ENCODE measurements at regions not wholly inside any gene's neighbourhood (a gene's known extent, or its start where the extent isn't known, plus 50 kb on each side); places are given as distances from the start of the nearest gene placed in this dataset.

DNA sequence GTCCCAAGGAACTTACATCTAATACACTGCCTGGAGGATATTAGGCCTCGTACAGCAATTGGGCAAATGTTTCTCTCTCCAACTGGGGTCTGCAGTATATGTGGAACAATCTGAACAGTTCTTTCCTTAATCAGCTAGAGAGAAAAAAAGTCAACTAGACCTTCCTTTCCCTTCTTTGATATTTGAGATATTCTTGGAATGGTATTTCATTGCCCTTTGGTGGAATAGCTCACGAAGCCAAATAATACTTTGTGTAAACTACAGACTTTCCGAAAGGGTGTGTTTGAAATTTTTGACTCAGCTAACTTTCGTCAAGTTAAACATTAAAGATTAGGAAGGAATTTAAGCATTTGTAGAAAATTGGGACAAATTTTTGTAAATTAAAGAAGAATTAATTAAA is 425.6 kb downstream of the RWDD3 start:
- no peak overlapping the region for H4K91ac ChIP-seq (replicated peaks; ENCODE audit: insufficient read length, low read length)
- H3K4ac ChIP-seq (replicated peaks; ENCODE audit: insufficient read length, low read depth, low read length), result no peak overlapping the region
- no peak overlapping the region for H2AFZ ChIP-seq (ENCODE audit: low read length)
- FAIRE-seq (no peak), DNase-seq (ENCODE audit: low read depth in 1 of 2, low spot score in 2 of 2) (no peak)
- no peaks in the 10 kb centered on the region for H3K79me2 ChIP-seq (ENCODE audit: control insufficient read depth in 1 of 2, insufficient read depth in 2 of 2, low read length in 2 of 2)
- no peak overlapping the region for H2BK15ac ChIP-seq (ENCODE audit: low read length)
- H2AK5ac ChIP-seq (ENCODE audit: low read depth, low read length), result no peak overlapping the region
- H3K27me3 ChIP-seq (replicated peaks in 1 of 4; ENCODE audit: control insufficient read depth in 3 of 4, extremely low read depth in 1 of 4, insufficient read depth in 3 of 4, low read length in 3 of 4), result no peaks in the 10 kb centered on the region
- POLR2A ChIA-PET (ENCODE audit: partially characterized antibody), result no interaction called here
- WGBS, 2 experiments (ENCODE audit: extremely low coverage in 1 of 2, insufficient coverage in 1 of 2, insufficient read length in 1 of 2, insufficient replicate concordance in 2 of 2, low coverage in 1 of 2, low lambda C conversion rate in 2 of 2, missing lambda C conversion rate in 1 of 2), result 94% methylated on average over 4 of the region's 4 CpGs; no CpG with 5 or more reads in 1 of the 2 experiments
- no peak for TF ChIP-seq BRCA1 (IDR thresholded peaks at IDR 0.05; ENCODE audit: low read depth, low read length)
- H3K14ac ChIP-seq (ENCODE audit: insufficient read length), result no peak overlapping the region
- H3K4me2 ChIP-seq (ENCODE audit: insufficient read depth in 1 of 2, low read depth in 2 of 2, low read length in 2 of 2), result no peak overlapping the region
- H2BK120ac ChIP-seq (replicated peaks; ENCODE audit: low read depth, low read length), result no peak overlapping the region
- H3K36me3 ChIP-seq (ENCODE audit: control insufficient read depth in 2 of 4, insufficient read depth in 4 of 4, low read length in 3 of 4), result no peaks in the 10 kb centered on the region
- no peak overlapping the region for H2BK12ac ChIP-seq (ENCODE audit: low read depth, low read length)
- H3K9ac ChIP-seq (replicated peaks in 1 of 4; ENCODE audit: extremely low read depth in 1 of 4, low read depth in 3 of 4, low read length in 3 of 4), result no peak overlapping the region
- H3K18ac ChIP-seq (ENCODE audit: extremely low read depth, low read length), result no peak overlapping the region
- H3K4me3 ChIP-seq (ENCODE audit: extremely low read depth in 1 of 4, insufficient read depth in 2 of 4, low read depth in 3 of 4, low read length in 4 of 4), result no peak overlapping the region
- no peak overlapping the region for H3K23ac ChIP-seq (ENCODE audit: insufficient read length)
- peaks cover 0 to 2% (median under 1%) of the 10 kb centered on the region in 4 experiments; a peak in 1 of 7 replicates for H3K4me1 ChIP-seq (replicated peaks in 1 of 4; ENCODE audit: control insufficient read depth in 3 of 4, insufficient read depth in 4 of 4, low read length in 3 of 4)
- no peaks in the 10 kb centered on the region for H3K79me1 ChIP-seq (ENCODE audit: low read depth, low read length)
- H2BK20ac ChIP-seq (ENCODE audit: low read length), result no peak overlapping the region
- CTCF ChIA-PET (ENCODE audit: partially characterized antibody), result interaction anchor here (0.5 to 1.1 kb wide), 3 partner anchors 9 to 295 kb away, joined by 3 to 4 read pairs (median 4); no protein-coding TSS in a partner anchor
- H3K9me3 ChIP-seq (ENCODE audit: insufficient read depth in 2 of 2, low read depth in 1 of 2, low read length in 1 of 2), result 0 out of 4 replicates have a peak, but pooled peaks cover 0 to 3% of the 10 kb centered on the region in 2 experiments
- no peak overlapping the region for H2BK5ac ChIP-seq (ENCODE audit: low read depth, low read length)
- H3K56ac ChIP-seq (replicated peaks; ENCODE audit: insufficient read length, low read depth, low read length), result no peak overlapping the region
- no peak overlapping the region for H4K5ac ChIP-seq (ENCODE audit: insufficient read length, low read depth, low read length)
- H3K23me2 ChIP-seq (ENCODE audit: low read depth, low read length), result no peaks in the 10 kb centered on the region
- H4K20me1 ChIP-seq (replicated peaks in 1 of 2; ENCODE audit: control insufficient read depth in 1 of 2, insufficient read depth in 2 of 2, low read length in 2 of 2), result no peaks in the 10 kb centered on the region
- no peak overlapping the region for H3K27ac ChIP-seq (ENCODE audit: low read depth, low read length)
- H4K8ac ChIP-seq (ENCODE audit: extremely low read depth, insufficient read depth, low read length), result no peak overlapping the region

All from H1 (cell line).